CD4-positive, alpha-beta T cell treated with Interleukin-17A for 1 hour (primary cell): ENCODE measurements at regions not wholly inside any gene's neighbourhood (a gene's known extent, or its start where the extent isn't known, plus 50 kb on each side); places are given as distances from the start of the nearest gene placed in this dataset.
"Not testable (repeated sequence)": the region's sequence is repeated elsewhere in the genome, so short reads cannot be mapped to it uniquely, and the experiment has no call there.

ENCODE experiments used
- DNase-seq: peaks from one replicate; pipeline ENCODE4 v3.0.0-alpha.2; 2020

DNA sequence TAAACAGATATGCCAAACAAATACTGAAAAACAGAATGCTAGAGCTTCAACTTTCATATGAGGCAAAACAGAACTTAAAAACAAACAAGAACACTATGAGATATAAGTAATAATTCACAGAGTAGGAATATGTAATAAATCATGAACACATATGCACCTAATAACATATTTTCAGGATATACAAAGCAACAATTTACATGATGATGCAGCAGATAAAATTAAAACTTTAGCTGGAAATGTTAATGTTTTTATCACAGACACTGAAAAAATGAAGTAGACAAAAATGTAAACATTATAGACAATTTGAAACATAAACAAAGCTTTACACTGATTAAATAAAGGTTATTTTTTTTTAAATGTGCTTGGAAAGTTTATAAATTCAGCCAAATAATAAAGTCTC, 443.1 kb upstream of the NFIA start:
- DNase-seq = no peak

DNA sequence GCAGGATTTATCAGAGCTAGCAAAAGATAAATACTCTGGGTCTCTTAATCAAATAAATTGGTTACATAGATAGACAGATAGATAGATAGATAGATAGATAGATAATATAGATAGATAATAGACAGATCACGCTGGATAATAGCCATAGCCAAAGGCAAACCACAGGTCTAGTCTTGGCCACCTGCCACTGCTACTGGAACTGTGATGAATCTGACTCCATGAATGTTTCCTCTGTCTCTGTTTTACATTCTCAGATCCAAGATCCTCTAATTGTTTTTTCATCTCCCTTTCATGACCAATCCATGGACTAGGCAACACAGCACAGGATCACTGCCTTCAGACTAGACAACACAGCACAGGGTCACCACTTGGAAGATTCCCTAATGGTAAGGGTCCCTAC, 444.7 kb upstream of the NFIA start:
- no peak for DNase-seq

DNA sequence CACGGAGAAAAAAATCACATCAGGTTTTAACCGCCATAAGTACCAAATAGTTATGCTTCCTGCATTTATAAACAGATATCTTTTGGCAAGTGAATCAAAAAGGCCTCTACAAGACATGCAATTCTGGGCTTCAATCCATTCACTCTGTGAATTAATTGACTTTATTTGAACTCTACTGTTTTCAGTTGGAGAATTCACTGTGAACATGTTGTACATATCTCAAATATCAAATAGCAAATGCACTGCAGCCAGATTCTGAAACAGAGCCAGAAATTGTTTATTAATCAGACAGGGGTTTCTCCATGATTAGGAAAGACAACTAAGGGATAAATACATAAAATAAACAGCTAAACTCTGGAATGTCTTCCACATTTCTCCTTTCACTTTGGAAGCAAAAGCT, 445.4 kb upstream of the NFIA start:
- no peak for DNase-seq

DNA sequence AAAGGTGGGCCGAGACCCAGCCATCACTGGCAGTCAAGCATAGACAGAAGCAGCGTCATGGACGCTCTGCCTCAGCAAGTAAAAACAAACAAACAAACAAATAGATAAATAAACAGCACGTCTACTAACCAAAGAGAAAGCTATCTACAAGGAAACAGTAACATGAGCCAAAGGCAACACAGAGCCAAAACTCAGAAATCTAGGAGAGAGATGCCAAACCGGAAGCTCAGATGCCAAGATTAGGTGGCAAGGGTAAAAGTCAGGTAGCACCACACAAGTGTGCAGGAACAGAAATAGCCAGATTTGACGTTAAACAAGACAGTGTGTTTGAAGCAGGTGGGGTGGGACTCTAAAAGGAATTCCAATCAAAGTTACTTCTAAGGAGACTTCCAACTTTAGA, 448.3 kb upstream of the NFIA start:
- DNase-seq = no peak

DNA sequence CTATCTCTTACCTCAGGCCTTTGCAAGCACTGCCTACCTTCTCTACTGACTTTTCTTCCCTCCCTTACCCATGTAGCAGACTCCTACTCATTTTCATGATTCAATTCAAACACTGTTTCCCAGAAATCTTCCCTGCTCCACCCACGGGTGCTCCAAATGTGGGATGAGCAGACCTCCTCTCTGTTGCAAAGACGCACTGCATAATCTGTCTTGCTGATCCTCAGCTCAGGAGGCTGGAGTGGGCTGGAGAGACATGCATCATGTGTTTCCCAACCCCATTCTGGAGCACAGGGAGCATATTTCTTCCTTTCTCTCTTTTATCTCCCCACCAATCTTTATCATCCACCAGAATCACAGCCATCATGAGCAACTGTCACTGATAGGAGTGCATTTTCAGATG, 459.9 kb upstream of the NFIA start:
- no peak for DNase-seq

DNA sequence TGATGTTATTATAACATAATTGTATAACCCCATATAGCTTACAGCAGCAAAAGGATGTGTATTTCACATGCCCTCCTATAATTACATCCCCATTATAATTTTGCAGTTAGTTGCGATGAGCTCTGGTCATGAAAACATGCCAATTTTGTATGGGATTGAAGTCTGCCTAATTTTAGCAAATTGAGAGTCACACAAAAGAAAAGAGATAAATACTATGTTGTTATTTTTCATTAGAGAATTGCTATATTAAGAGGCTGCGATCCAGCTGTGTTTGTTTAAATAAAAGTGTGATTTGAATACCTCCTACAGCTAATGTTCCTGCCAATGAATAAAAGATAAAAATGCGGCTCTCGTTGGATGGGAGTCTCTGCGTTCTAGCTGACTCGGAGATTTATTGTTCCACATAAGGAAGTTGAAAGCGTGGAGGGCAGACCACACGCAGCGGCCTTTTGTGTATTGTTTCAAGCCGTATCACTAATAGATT, 461.0 kb upstream of the NFIA start:
- DNase-seq = no peak

DNA sequence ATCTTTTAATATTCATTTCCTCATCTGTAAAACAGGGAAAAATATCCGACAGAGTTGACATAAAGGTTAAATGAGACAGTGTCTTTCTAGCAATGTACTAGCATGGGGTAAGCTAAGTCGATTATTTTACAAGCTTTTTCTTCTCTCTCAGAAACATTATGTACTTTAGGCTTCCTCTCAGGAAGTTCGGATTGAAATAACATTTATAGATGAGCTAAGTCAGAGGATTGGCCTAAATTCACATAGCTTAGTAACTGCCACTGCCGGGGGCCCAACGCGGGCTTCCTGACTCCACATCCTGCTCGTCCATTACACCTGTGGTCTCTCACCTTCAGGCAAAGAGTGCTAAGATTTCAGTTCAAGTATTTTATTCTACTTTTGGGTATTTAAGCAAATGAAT, 462.3 kb upstream of the NFIA start:
- no peak for DNase-seq

DNA sequence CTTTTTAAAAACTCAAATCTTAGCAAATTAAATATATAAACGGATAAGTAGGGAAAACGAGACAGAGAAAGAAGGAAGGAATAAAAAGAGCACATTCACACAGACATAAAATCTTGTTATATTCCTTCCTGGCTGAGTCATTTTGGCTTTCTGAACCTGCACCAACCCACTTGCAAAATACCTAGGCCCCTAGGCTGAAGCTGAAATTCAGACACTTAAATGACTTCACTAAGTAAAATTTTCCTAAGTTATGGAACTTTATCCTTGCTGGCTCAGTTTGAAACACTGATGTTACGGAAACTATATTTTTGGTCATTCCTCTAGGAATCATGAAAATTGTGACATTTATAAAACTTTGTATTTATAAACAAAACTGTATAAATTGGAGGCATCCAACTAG, 462.8 kb upstream of the NFIA start:
- no peak for DNase-seq

DNA sequence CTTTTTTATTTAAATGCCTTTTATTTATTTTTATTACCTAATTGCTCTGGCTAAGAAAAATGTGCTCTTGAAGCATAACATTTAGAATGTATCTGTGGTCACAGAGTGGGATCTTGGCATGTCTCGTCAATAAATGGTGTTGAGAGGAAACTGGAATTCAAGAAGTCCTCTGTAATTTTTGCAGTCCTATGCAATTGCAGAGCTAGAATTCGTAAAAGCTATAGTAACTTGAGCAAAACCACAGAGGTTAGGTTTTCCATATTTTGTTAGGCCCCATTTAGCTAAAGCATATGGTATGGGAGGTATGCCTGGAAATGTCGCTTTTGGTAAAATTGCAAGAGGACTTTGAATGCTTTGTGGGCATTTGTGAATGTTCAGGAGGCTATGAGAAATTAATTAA, 466.7 kb upstream of the NFIA start:
- DNase-seq = no peak

DNA sequence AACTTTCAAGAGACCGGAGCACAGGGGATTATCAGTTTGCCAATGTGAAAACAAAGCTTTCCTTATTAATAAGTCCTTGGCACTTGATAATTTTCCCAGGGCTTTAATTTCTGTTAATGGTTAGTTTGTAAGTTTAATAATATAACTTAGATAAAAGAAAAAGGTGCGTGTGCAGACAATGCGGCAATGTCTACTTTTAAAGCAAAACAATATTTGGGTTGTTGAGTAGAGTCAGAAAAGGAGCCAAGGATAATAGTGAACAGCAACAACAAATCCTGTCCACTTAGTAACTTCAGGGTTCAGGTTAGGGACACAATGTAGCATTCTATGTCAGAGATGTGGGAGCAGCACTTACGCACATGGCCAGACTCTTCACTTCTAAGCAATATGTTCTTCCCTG, 469.6 kb upstream of the NFIA start:
- no peak for DNase-seq

DNA sequence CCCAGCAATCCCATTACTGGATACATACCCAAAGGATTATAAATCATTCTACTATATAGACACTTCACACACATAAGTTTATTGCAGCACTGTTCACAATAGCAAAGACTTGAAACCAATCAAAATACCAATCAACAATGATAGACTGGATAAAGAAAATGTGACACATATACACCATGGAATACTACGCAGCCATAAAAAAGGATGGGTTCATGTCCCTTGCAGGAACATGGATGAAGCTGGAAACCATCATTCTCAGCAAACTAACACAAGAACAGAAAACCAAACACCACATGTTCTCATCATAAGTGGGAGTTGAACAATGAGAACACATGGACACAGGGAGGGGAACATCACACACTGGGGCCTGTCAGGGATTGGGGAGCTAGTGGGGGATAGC, 475.4 kb upstream of the NFIA start:
- not testable (repeated sequence) for DNase-seq

DNA sequence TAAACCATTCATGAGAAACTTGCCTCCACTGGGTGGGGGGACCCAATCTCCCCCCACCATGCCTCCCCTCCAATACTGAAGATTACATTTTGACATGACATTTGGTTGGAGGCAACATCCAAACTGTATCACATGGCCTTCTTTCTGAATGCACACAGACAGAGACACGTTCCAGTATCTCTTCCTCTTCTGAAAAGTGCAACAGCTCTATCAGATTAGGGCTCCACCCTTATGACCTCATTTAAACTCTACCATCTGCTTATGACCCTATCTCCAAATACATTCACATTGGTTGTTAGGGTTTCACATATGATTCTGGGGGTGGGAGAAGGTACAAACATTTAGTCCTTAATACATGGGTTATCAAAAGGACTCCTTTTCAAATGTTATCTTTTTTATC, 481.8 kb upstream of the NFIA start:
- no peak for DNase-seq

DNA sequence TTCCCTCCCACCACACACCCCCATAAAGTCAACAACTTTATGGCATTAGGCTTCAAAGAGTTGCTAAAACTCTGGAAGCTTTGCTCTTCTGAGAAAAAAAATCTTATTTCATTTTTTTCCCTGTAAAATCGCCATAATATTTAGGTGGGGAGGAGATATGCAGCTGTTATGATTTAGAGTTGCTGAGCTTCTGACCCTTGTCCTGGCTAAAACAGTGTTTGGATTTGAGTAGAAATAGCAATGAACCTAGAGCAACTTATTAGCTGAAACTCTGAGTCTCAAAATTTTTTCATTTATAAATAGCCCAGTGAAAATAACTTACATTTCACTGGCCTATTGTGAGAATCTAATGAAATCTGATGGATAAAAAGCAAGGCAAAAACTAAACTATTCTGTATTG, 482.8 kb upstream of the NFIA start:
- no peak for DNase-seq

DNA sequence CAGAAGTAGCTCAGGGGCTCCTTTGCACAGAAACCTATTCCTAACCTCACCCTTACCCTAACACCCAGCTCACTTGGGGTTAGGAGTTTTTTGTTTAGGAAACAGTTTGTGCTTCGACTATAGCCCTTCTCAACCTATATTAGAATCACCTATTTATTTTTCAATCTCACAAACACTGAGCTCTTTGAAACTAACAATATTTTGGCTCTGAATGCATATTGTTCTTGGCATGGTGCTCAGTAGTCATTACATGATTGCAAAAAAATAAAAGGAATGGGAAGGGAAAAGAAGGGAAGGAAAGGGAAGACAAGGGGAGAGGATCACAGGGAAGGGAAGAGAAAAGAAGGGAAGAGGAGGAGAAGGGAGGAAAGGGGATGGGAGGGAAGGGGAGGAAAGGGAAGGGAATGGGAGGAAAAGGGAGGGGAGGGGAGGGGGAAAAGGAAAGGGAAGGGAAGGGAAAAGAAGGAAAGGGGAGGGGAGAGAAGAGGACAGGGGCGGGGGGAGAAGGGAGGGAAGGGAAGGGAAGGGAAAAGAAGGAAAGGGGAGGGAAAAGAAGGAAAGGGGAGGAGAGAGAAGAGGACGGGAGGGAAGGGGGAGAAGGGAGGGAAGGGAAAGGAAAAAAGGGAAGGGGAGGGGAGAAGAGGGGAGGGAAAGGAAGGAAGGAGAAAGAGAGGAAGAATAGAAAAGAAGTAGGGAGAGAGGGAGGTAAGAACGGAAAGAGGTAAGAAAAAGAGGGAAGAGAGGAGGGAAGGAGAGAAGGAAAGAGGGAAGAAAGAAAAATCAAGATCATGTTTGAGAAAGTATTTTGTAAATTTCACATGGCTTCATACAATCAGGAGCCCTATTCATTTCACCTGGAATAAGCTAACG, 484.1 kb upstream of the NFIA start:
- DNase-seq = no peak

DNA sequence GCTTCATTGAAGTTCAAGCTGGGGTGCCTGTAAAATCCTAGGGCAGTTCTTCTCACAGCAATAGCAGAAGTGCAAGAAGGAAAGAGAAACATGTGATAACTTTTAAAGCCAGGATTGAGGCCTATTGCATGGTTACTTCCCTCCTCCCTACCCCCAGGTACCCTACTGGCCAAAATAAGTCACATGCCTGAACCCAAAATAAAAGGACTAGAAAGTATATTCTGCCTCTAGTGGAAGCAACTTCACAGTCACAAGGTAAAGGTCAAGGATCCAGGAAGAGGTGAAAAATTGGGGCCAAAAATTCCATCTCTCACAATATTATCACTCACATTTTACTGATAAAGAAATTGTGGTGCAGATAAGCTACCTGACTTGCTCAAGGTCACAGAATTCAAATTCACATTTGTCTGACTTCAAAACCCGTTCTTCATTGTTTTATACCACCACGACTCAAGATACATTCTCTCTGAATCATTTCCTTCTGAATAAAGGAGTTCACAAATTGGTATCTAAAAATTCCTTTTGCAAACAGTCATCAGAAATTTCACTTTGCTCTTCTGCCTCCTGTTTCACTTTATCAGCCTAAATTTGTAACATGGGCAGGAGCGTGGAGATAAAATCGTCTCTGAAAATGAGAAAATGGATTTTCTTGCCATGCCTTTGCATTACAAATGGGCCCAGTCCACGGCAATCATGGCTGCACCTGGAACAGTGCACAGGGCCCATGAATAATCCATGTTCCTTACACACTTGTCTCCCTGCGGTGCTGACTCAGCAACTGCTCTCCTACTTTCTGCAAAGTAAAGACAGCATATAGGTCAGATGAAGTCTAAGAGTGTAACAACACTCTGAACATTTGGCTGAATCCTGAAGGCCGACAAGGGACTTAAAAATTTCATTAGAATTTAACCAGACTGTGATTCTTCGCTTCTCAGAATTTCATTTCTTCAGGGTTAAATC, 485.3 kb upstream of the NFIA start:
- DNase-seq = no peak

DNA sequence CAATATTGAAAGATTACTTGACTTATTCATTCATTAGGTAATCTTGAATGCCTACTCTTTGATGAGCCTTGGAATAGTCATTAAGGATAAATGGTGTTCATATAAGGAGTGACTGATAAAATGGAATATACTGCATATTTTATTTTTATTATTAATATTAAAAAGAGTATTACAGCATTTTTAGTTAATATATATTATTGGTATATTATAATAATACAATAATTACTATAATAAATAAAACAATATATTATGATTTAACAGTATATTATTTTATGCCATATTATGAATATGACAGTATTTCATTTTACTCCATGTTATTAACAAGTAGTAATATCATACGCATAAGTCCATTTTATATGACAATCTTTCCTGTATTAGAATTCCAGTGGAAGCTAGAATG, 490.8 kb upstream of the NFIA start:
- DNase-seq = no peak

DNA sequence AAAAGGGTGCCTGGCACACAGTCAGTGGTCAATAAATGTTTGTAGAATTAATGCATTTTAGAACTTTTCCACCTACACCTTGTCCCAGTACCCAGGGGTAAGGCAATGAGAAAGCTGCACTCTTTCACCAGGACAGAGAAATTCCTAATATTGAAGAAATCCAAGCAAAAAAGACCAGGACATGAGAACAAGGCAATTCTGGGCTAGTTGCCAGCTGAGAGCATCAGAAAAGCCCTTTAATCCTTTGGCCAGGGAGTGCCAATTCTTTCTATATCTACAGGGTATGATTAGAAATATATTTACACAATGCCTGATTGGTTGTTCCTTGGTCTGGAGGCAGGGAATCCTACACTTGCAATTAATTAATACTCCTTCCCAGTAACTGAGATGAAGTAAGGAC, 492.4 kb upstream of the NFIA start:
- DNase-seq = no peak

DNA sequence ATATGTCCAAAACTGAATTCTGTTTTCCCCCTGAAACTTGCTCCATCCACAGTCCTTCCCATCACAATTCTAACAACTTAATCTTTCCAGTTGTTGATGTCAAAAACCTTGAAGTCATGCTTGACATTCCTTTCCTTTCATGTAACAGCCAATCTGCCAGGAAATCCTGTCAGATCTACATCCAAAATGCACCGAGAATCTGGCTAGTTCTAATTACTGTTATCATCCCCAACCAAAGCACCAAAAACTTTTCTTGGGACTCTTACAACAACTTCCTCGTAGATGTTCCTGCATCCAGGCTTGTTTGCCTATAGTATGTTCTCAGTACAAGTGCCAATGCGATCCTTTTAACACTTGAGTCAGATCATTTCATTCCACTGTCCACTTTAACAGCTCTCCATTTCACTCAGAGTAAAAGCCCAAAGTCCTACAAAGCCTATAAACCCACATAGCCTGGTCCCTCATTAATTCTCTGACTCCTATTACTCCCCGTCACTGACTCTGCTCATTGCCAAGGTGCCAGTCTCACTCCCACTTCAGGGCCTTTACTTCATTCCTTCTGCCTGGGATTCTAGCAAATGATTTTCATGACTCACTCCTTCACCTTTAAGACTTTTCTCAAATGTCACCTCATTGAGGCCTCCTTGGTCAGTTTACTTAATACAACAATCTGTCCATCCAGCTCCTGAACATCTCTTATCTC, 493.2 kb upstream of the NFIA start:
- no peak for DNase-seq

DNA sequence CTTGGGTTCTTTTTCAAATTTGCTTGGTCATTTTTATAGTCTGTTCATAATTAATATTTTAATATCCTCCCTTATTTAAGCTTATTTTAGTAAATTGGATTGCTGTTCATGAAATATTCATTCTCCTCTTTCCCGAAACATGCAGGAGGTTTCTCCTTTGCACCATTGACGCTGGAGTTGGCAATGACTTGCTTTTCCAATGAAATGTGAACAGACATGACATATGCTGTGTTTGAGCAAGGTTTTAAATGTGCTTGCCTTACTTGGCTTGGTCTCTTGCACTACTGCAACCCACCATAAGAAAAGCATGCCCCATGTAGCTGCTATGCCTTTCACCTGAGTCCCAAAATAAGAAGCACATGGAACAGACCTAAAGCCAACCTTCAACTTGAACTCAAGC, 498.0 kb upstream of the NFIA start:
- no peak for DNase-seq

DNA sequence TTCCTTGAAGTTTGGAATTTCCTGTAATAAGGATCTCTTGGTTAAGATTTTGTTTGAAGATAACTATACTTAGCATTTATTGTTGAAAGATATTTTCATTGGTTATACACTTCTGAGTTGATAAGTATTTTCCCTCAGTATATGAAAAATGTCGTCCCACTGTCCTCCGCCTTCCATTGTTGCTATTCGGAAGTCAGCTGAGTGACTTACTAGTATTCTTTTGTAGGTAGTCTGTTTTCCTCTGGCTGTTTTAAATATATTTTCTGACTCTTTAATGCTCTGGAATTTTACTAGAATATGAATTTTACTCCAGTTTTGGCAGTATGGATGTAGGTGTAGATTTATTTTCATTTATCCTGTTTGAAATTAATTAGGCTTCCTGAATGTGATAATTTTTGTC, 498.7 kb upstream of the NFIA start:
- DNase-seq = no peak

DNA sequence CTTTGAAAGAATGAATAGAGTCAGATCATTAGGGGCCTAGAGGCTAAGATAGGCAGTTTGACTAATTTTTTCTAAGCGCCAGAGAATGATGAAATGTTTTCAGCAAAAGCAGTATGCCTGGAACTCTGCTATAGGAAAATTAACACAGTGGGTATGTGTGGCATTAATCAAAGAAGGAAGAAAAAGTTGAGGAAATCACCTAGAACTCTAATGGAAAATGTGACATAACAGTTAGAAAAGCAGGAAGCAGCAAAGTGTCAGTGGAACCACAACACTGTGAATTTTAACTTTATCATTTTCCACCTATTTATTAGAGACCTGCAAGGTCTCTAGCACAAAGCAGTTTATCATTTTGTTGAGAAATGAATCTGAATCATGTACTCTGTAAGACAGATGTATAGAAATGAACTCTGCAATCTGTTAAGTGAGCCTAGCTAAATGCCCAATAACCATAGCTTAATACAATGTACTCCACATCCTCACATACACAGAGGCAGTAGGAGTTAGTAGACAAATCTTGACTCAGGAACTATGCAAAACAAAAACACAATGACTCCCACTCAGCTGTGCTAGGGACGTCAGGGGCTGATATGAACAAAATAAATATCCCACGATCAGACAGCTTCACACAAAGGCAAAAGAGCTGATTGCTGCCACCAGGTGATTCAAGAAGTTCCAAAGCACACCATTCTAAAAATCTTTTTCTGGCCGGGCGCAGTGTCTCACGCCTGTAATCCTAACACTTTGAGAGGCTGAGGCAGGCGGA, 500.7 kb upstream of the NFIA start:
- no peak for DNase-seq

DNA sequence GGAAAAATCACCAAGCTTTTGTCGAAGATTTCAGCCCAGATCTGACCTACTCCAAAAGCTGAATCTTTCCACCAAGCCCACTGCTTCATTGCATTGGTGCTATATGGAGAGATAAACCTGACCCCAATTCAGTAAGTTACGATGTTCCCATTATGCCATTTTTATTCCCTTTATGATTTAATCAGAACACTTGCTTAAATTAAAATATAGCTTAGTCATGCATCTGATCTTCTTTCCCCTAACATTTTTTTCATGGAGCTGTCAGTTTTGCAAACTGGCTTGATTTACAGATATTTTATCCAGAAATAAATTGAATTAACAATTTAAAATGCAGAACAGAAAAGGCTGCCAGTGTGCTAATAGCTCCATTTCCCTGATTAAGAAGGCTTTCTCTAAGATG, 503.5 kb upstream of the C1orf87 start:
- no peak for DNase-seq
